Liver (tissue), 3 donors: ENCODE measurements at regions not wholly inside any gene's neighbourhood (a gene's known extent, or its start where the extent isn't known, plus 50 kb on each side); places are given as distances from the start of the nearest gene placed in this dataset.

ENCODE experiments used
- EGR1 ChIP-seq, 2 donors: IDR thresholded peaks; 2 replicates each; pipeline ENCODE4 v1.6.1; 2016 to 2018; ENCODE audit warnings: antibody characterized with exemption in 2 of 2, low read depth in 2 of 2
- FOXA2 ChIP-seq: IDR thresholded peaks from 2 replicates; pipeline ENCODE4 v1.6.1; 2016; ENCODE audit warnings: antibody characterized with exemption
- JUND ChIP-seq, 2 donors: IDR thresholded peaks; 2 replicates each; pipeline ENCODE4 v1.6.1; 2016; ENCODE audit warnings: antibody characterized with exemption in 2 of 2
- RAD21 ChIP-seq, 2 donors: IDR thresholded peaks; 2 replicates each; pipeline ENCODE4 v1.6.1; 2016; ENCODE audit warnings: antibody characterized with exemption in 2 of 2, mild to moderate bottlenecking in 2 of 2
- RXRA ChIP-seq, 2 donors: IDR thresholded peaks; 2 replicates each; pipeline ENCODE4 v1.6.1; 2017 to 2018; ENCODE audit warnings: antibody characterized with exemption in 2 of 2, mild to moderate bottlenecking in 1 of 2
- SP1 ChIP-seq: IDR thresholded peaks from 2 replicates; pipeline ENCODE4 v1.6.1; 2018; ENCODE audit warnings: antibody characterized with exemption, mild to moderate bottlenecking
- TAF1 ChIP-seq: conservative IDR thresholded peaks from 2 replicates; pipeline ENCODE4 v1.6.1; 2016; ENCODE audit warnings: antibody characterized with exemption, mild to moderate bottlenecking
- YY1 ChIP-seq: IDR thresholded peaks from 2 replicates; pipeline ENCODE4 v1.6.1; 2016; ENCODE audit warnings: antibody characterized with exemption, mild to moderate bottlenecking
- TF ChIP-seq, protein P1 (sequence below): fragments of 150-350 bp; IDR thresholded peaks from 2 replicates; pipeline ENCODE4 v1.5.1; 2017; ENCODE audit warnings: improper control_type of control experiment, low read depth, low read length; ENCODE audit not compliant: missing input control
- TF ChIP-seq, protein P2 (sequence below): IDR thresholded peaks from 2 replicates; pipeline ENCODE4 v1.6.1; 2016; ENCODE audit warnings: antibody characterized with exemption, mild to moderate bottlenecking
- TF ChIP-seq, protein P3 (sequence below): IDR thresholded peaks from 2 replicates; pipeline ENCODE4 v1.6.1; 2016; ENCODE audit warnings: antibody characterized with exemption
- TF ChIP-seq, protein P4 (sequence below): IDR thresholded peaks from 2 replicates; pipeline ENCODE4 v1.6.1; 2016; ENCODE audit warnings: antibody characterized with exemption
- donor health status: healthy.
- donor health status: healthy.

DNA sequence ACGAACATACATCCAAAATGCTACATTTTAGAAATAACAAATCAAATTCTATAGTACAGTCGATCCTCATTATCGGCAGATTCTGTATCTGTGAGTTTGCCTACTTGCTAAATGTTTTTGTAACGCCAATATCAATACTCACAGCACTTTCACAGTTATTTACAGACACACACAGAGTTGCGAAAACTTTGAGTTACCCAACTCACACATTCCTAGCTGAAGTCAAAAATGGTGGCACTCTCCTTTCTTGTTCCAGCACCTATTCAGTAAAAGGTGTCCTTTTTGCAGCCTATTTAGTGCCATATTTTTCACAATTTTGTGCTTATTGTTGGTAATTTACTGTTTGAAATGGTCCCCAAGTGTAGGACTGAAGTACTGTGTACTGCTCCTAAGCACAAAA is 161.7 kb downstream of the AKR1D1 start:
- TF ChIP-seq, protein P1, sequence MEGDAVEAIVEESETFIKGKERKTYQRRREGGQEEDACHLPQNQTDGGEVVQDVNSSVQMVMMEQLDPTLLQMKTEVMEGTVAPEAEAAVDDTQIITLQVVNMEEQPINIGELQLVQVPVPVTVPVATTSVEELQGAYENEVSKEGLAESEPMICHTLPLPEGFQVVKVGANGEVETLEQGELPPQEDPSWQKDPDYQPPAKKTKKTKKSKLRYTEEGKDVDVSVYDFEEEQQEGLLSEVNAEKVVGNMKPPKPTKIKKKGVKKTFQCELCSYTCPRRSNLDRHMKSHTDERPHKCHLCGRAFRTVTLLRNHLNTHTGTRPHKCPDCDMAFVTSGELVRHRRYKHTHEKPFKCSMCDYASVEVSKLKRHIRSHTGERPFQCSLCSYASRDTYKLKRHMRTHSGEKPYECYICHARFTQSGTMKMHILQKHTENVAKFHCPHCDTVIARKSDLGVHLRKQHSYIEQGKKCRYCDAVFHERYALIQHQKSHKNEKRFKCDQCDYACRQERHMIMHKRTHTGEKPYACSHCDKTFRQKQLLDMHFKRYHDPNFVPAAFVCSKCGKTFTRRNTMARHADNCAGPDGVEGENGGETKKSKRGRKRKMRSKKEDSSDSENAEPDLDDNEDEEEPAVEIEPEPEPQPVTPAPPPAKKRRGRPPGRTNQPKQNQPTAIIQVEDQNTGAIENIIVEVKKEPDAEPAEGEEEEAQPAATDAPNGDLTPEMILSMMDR, result no peak
- TF ChIP-seq RAD21 (IDR thresholded peaks at IDR 0.05), result peak; percentile 51 to 68
- TF ChIP-seq JUND (IDR thresholded peaks at IDR 0.05), result peak in 1 of 2 donors; percentile 76
- TF ChIP-seq, protein P2, sequence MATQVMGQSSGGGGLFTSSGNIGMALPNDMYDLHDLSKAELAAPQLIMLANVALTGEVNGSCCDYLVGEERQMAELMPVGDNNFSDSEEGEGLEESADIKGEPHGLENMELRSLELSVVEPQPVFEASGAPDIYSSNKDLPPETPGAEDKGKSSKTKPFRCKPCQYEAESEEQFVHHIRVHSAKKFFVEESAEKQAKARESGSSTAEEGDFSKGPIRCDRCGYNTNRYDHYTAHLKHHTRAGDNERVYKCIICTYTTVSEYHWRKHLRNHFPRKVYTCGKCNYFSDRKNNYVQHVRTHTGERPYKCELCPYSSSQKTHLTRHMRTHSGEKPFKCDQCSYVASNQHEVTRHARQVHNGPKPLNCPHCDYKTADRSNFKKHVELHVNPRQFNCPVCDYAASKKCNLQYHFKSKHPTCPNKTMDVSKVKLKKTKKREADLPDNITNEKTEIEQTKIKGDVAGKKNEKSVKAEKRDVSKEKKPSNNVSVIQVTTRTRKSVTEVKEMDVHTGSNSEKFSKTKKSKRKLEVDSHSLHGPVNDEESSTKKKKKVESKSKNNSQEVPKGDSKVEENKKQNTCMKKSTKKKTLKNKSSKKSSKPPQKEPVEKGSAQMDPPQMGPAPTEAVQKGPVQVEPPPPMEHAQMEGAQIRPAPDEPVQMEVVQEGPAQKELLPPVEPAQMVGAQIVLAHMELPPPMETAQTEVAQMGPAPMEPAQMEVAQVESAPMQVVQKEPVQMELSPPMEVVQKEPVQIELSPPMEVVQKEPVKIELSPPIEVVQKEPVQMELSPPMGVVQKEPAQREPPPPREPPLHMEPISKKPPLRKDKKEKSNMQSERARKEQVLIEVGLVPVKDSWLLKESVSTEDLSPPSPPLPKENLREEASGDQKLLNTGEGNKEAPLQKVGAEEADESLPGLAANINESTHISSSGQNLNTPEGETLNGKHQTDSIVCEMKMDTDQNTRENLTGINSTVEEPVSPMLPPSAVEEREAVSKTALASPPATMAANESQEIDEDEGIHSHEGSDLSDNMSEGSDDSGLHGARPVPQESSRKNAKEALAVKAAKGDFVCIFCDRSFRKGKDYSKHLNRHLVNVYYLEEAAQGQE, result peak; percentile 48
- TF ChIP-seq TAF1, result no peak
- peak; percentile 95 for TF ChIP-seq YY1
- peak; percentile 74 for TF ChIP-seq SP1
- no peak for TF ChIP-seq EGR1 (IDR thresholded peaks at IDR 0.05; ENCODE audit: low read depth in 2 of 2)
- TF ChIP-seq, protein P3, sequence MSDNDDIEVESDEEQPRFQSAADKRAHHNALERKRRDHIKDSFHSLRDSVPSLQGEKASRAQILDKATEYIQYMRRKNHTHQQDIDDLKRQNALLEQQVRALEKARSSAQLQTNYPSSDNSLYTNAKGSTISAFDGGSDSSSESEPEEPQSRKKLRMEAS, result peak; percentile 73
- TF ChIP-seq FOXA2, result peak; percentile 95
- TF ChIP-seq, protein P4, sequence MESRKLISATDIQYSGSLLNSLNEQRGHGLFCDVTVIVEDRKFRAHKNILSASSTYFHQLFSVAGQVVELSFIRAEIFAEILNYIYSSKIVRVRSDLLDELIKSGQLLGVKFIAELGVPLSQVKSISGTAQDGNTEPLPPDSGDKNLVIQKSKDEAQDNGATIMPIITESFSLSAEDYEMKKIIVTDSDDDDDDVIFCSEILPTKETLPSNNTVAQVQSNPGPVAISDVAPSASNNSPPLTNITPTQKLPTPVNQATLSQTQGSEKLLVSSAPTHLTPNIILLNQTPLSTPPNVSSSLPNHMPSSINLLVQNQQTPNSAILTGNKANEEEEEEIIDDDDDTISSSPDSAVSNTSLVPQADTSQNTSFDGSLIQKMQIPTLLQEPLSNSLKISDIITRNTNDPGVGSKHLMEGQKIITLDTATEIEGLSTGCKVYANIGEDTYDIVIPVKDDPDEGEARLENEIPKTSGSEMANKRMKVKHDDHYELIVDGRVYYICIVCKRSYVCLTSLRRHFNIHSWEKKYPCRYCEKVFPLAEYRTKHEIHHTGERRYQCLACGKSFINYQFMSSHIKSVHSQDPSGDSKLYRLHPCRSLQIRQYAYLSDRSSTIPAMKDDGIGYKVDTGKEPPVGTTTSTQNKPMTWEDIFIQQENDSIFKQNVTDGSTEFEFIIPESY, result peak; percentile 82
- TF ChIP-seq RXRA (IDR thresholded peaks at IDR 0.05), result peak; percentile 74 to 89
